NCI-H2171 treated with DMSO at 0.1 percent for 48 hours (cell line): ENCODE measurements at regions not wholly inside any gene's neighbourhood (a gene's known extent, or its start where the extent isn't known, plus 50 kb on each side); places are given as distances from the start of the nearest gene placed in this dataset.
A peak's percentile ranks its signal among the peaks of the same experiment; 100 is the strongest.

Source experiments
- DNase-seq: peaks from one replicate; lab custom pipeline; 2025; lab: John Stamatoyannopoulos, UW

- no peak for DNase-seq
Measured at GRCh38 chr13:82803341-82803740, 1078.9 kb downstream of the SLITRK1 start.

- no peak for DNase-seq
Measured at GRCh38 chr13:82802528-82802927, 1079.7 kb downstream of the SLITRK1 start.

GRCh38 chr13:82800391-82800790, 1081.9 kb downstream of the SLITRK1 start:
- no peak for DNase-seq

- no peak for DNase-seq
Measured at GRCh38 chr13:82797876-82798275, 1084.4 kb downstream of the SLITRK1 start.

- DNase-seq = peak; percentile 47
Measured at GRCh38 chr13:82791035-82791434, 1091.2 kb downstream of the SLITRK1 start.

GRCh38 chr13:82772816-82773215, 1109.5 kb downstream of the SLITRK1 start:
- DNase-seq = peak; percentile 70

- DNase-seq = no peak
Measured at GRCh38 chr13:82766732-82767321, 1115.4 kb downstream of the SLITRK1 start.

GRCh38 chr13:82758044-82758443, 1124.2 kb downstream of the SLITRK1 start:
- peak; percentile 34 for DNase-seq

GRCh38 chr13:82751206-82751605, 1131.1 kb downstream of the SLITRK1 start:
- DNase-seq = no peak

- no peak for DNase-seq
Measured at GRCh38 chr13:82749551-82749950, 1132.7 kb downstream of the SLITRK1 start.

GRCh38 chr13:82747958-82748357, 1134.3 kb downstream of the SLITRK1 start:
- no peak for DNase-seq

- no peak for DNase-seq
Measured at GRCh38 chr13:82747291-82747690, 1135.0 kb downstream of the SLITRK1 start.

- DNase-seq = no peak
Measured at GRCh38 chr13:82740442-82740841, 1141.8 kb downstream of the SLITRK1 start.

GRCh38 chr13:82739881-82740280, 1142.4 kb downstream of the SLITRK1 start:
- DNase-seq = no peak

GRCh38 chr13:82729401-82729800, 1152.9 kb downstream of the SLITRK1 start:
- no peak for DNase-seq

GRCh38 chr13:82720986-82721385, 1161.3 kb downstream of the SLITRK1 start:
- no peak for DNase-seq

- DNase-seq = no peak
Measured at GRCh38 chr13:82719987-82720386, 1162.3 kb downstream of the SLITRK1 start.

- DNase-seq = no peak
Measured at GRCh38 chr13:82717249-82717648, 1165.0 kb downstream of the SLITRK1 start.

GRCh38 chr13:82713687-82714405, 1168.4 kb downstream of the SLITRK1 start:
- DNase-seq = no peak

GRCh38 chr13:82702513-82702912, 1179.8 kb downstream of the SLITRK1 start:
- DNase-seq = no peak

GRCh38 chr13:82701020-82701419, 1181.3 kb downstream of the SLITRK1 start:
- no peak for DNase-seq

GRCh38 chr13:82698941-82699340, 1183.3 kb downstream of the SLITRK1 start:
- DNase-seq = no peak

- no peak for DNase-seq
Measured at GRCh38 chr13:82698383-82698782, 1183.9 kb downstream of the SLITRK1 start.

GRCh38 chr13:82693607-82694006, 1188.7 kb downstream of the SLITRK1 start:
- no peak for DNase-seq
